ENCODE measurements at regions not wholly inside any gene's neighbourhood (a gene's known extent, or its start where the extent isn't known, plus 50 kb on each side); places are given as distances from the start of the nearest gene placed in this dataset.

DNA sequence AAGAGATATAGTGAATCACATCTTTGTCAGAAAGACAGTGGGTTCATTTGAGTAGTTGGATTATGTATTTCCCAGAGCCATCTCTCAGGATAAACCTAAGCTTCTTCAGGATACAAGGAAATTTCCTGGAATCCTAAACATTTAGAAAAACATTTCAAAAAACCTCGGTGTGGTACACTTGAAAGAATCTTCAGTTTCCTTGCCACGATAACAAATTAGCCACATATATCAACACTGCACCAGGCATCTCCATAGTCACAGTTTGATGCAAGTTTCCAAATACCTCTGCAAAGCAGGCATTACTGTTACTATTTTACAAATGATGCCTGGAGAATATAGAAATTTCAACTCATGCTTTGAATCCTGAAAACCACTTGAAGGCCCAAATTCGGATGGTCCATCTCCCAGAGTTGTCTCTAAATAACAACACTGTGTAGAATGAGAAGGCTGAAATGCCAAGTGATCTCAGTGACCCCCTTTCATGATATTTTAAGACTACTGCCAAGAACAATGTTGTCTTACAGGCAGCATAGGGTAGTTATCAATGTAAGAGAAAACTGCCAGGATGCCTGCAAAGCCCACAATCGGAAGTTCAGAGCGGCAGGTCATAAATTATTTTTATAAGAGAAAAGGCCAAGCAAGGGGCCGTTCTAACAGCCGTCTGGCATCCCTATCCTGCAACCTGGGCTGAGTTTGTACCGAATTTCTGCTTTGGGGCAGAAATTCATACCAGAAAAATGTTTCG is 307.9 kb downstream of the TXNL1 start:
- TF ChIP-seq, protein P1, sequence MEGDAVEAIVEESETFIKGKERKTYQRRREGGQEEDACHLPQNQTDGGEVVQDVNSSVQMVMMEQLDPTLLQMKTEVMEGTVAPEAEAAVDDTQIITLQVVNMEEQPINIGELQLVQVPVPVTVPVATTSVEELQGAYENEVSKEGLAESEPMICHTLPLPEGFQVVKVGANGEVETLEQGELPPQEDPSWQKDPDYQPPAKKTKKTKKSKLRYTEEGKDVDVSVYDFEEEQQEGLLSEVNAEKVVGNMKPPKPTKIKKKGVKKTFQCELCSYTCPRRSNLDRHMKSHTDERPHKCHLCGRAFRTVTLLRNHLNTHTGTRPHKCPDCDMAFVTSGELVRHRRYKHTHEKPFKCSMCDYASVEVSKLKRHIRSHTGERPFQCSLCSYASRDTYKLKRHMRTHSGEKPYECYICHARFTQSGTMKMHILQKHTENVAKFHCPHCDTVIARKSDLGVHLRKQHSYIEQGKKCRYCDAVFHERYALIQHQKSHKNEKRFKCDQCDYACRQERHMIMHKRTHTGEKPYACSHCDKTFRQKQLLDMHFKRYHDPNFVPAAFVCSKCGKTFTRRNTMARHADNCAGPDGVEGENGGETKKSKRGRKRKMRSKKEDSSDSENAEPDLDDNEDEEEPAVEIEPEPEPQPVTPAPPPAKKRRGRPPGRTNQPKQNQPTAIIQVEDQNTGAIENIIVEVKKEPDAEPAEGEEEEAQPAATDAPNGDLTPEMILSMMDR (IDR thresholded peaks at IDR 0.05 in 4 of 5, conservative IDR thresholded peaks at IDR 0.05 in 1 of 5), result no peak
- no peak for TF ChIP-seq POLR2A (IDR thresholded peaks at IDR 0.05)

Measured in gastrocnemius medialis (tissue), 4 donors.